ENCODE measurements at regions not wholly inside any gene's neighbourhood (a gene's known extent, or its start where the extent isn't known, plus 50 kb on each side); places are given as distances from the start of the nearest gene placed in this dataset.

- Mint-ChIP-seq H3K36me3 (ENCODE audit: insufficient read depth, unreplicated experiment) (no peaks in the 10 kb centered on the region), H3K27me3 (ENCODE audit: insufficient read depth, unreplicated experiment) (no peaks in the 10 kb centered on the region), H3K9me3 (ENCODE audit: unreplicated experiment) (no peaks in the 10 kb centered on the region), H3K4me3 (ENCODE audit: unreplicated experiment) (no peak overlapping the region), H3K27ac (ENCODE audit: low read depth, unreplicated experiment) (no peak overlapping the region), H3K4me1 (ENCODE audit: insufficient read depth, unreplicated experiment) (no peaks in the 10 kb centered on the region)
- ChIA-PET CTCF (no interaction called here), POLR2A (no interaction called here)
- no peak for DNase-seq (ENCODE audit: unreplicated experiment)
- no peak for TF ChIP-seq CTCF (IDR thresholded peaks at IDR 0.05; ENCODE audit: unreplicated experiment)
- intact Hi-C loops (cut with micrococcal nuclease), result no loop called here
- no TSS peak for BruUV-seq (replicated peaks)
Measured at GRCh38 chr5:104598285-104598684, 1035.7 kb upstream of the NUDT12 start.

GRCh38 chr5:104594850-104595249, 1032.3 kb upstream of the NUDT12 start:
- Mint-ChIP-seq H3K27ac (ENCODE audit: low read depth, unreplicated experiment) (no peak overlapping the region), H3K9me3 (ENCODE audit: unreplicated experiment) (no peaks in the 10 kb centered on the region), H3K4me1 (ENCODE audit: insufficient read depth, unreplicated experiment) (no peaks in the 10 kb centered on the region), H3K36me3 (ENCODE audit: insufficient read depth, unreplicated experiment) (no peaks in the 10 kb centered on the region), H3K4me3 (ENCODE audit: unreplicated experiment) (no peak overlapping the region), H3K27me3 (ENCODE audit: insufficient read depth, unreplicated experiment) (no peaks in the 10 kb centered on the region)
- POLR2A ChIA-PET, result no interaction called here
- no TSS peak for BruUV-seq (replicated peaks)
- DNase-seq (ENCODE audit: unreplicated experiment), result no peak
- no peak for TF ChIP-seq CTCF (IDR thresholded peaks at IDR 0.05; ENCODE audit: unreplicated experiment)
- CTCF ChIA-PET, result no interaction called here
- intact Hi-C loops (cut with micrococcal nuclease), result no loop called here

GRCh38 chr5:104576677-104577076, 1014.1 kb upstream of the NUDT12 start:
- H3K4me1 Mint-ChIP-seq (ENCODE audit: insufficient read depth, unreplicated experiment), result no peaks in the 10 kb centered on the region
- BruUV-seq (replicated peaks), result no TSS peak
- H3K27ac Mint-ChIP-seq (ENCODE audit: low read depth, unreplicated experiment), result no peak overlapping the region

GRCh38 chr5:104573949-104574709, 1011.5 kb upstream of the NUDT12 start:
- intact Hi-C loops (cut with micrococcal nuclease), result loop anchor here (10.0 kb wide), 1 partner anchor 231 kb away; no protein-coding TSS in a partner anchor
- ChIA-PET CTCF (interaction anchor here (0.6 kb wide), 1 partner anchor 1316 kb away, joined by 3 read pairs; no protein-coding TSS in a partner anchor), POLR2A (interaction anchor here (0.7 kb wide), 1 partner anchor 861 kb away, joined by 3 read pairs; no protein-coding TSS in a partner anchor)
- H3K4me1 Mint-ChIP-seq (ENCODE audit: insufficient read depth, unreplicated experiment), result no peaks in the 10 kb centered on the region
- no peak overlapping the region for H3K27ac Mint-ChIP-seq (ENCODE audit: low read depth, unreplicated experiment)
- no peaks in the 10 kb centered on the region for H3K27me3 Mint-ChIP-seq (ENCODE audit: insufficient read depth, unreplicated experiment)
- DNase-seq (ENCODE audit: unreplicated experiment), result no peak
- TF ChIP-seq CTCF (IDR thresholded peaks at IDR 0.05; ENCODE audit: unreplicated experiment), result no peak
- peaks cover 15% of the 10 kb centered on the region for H3K9me3 Mint-ChIP-seq (ENCODE audit: unreplicated experiment)
- no peaks in the 10 kb centered on the region for H3K36me3 Mint-ChIP-seq (ENCODE audit: insufficient read depth, unreplicated experiment)
- BruUV-seq (replicated peaks), result no TSS peak
- H3K4me3 Mint-ChIP-seq (ENCODE audit: unreplicated experiment), result no peak overlapping the region

More at GRCh38 chr5:104576677-104577076, 1014.1 kb upstream of the NUDT12 start:
- CTCF ChIA-PET, result interaction anchor here (0.6 kb wide), 3 partner anchors 41 to 593 kb away, joined by 3 read pairs; no protein-coding TSS in a partner anchor
- H3K4me3 Mint-ChIP-seq (ENCODE audit: unreplicated experiment), result no peak overlapping the region
- no peak for DNase-seq (ENCODE audit: unreplicated experiment)
- POLR2A ChIA-PET, result no interaction called here
- intact Hi-C loops (cut with micrococcal nuclease), result loop anchor here (10.0 kb wide), 1 partner anchor 228 kb away; no protein-coding TSS in a partner anchor
- peaks cover 15% of the 10 kb centered on the region for H3K9me3 Mint-ChIP-seq (ENCODE audit: unreplicated experiment)
- TF ChIP-seq CTCF (IDR thresholded peaks at IDR 0.05; ENCODE audit: unreplicated experiment), result no peak
- no peaks in the 10 kb centered on the region for H3K36me3 Mint-ChIP-seq (ENCODE audit: insufficient read depth, unreplicated experiment)
- no peaks in the 10 kb centered on the region for H3K27me3 Mint-ChIP-seq (ENCODE audit: insufficient read depth, unreplicated experiment)

All from MCF 10A (cell line).